Activated B cell treated with CpG ODN at 0.5 μM for 24 hours (primary cell): ENCODE measurements at regions not wholly inside any gene's neighbourhood (a gene's known extent, or its start where the extent isn't known, plus 50 kb on each side); places are given as distances from the start of the nearest gene placed in this dataset.

Experiments used
- ATAC-seq: fragments of 200-7000 bp; cut with Tn5 transposase; one replicate; pipeline ENCODE4 v1.10.0; 2021; ENCODE audit warnings: low read depth, mild to moderate bottlenecking, moderate library complexity
- CTCF ChIA-PET: fragments of 350-600 bp; sonication (Branson Sonifier 250); formaldehyde crosslinking; loops from one replicate; lab custom pipeline; 2021; ENCODE audit warnings: antibody characterized with exemption; lab: Charles Lee
- POLR2A ChIA-PET: fragments of 350-600 bp; sonication (Branson Sonifier 250); formaldehyde crosslinking; loops from one replicate; lab custom pipeline; 2021; ENCODE audit warnings: antibody characterized with exemption; lab: Charles Lee
- DNase-seq: peaks from one replicate; pipeline ENCODE4 v3.0.0; 2022
- H3K27ac Mint-ChIP-seq: one replicate; pipeline ENCODE4 v1.8.0; 2020; ENCODE audit warnings: mixed read lengths
- H3K27me3 Mint-ChIP-seq: one replicate; pipeline ENCODE4 v1.8.0; 2021; ENCODE audit warnings: mixed read lengths
- H3K36me3 Mint-ChIP-seq: one replicate; pipeline ENCODE4 v1.8.0; 2021; ENCODE audit warnings: low read depth, mixed read lengths
- H3K4me1 Mint-ChIP-seq: one replicate; pipeline ENCODE4 v1.8.0; 2021; ENCODE audit warnings: mixed read lengths
- H3K4me3 Mint-ChIP-seq: one replicate; pipeline ENCODE4 v1.8.0; 2020; ENCODE audit warnings: mild to moderate bottlenecking, mixed read lengths
- H3K9me3 Mint-ChIP-seq: one replicate; pipeline ENCODE4 v1.8.0; 2020; ENCODE audit warnings: mixed read lengths
- CTCF ChIP-seq: fragments of 200-600 bp; IDR thresholded peaks from one replicate; pipeline ENCODE4 v1.8.0; 2022; ENCODE audit warnings: antibody characterized with exemption, mild to moderate bottlenecking
- intact Hi-C: fragments of 100-400 bp; cut with micrococcal nuclease; formaldehyde crosslinking; loops from one replicate; pipeline ENCODE4 v1.15.1; 2024

- TF ChIP-seq CTCF: no peak
- CTCF ChIA-PET: no interaction called here
- intact Hi-C loops: no loop called here
- Mint-ChIP-seq H3K4me3 (no peak overlapping the region), H3K27ac (no peak overlapping the region), H3K4me1 (no peaks in the 10 kb centered on the region), H3K27me3 (no peaks in the 10 kb centered on the region), H3K9me3 (peaks cover 9% of the 10 kb centered on the region), H3K36me3 (no peaks in the 10 kb centered on the region)
- ATAC-seq: no peak
- no peak for DNase-seq
- POLR2A ChIA-PET: no interaction called here
Measured at GRCh38 chr16:7026639-7027038, 306.0 kb upstream of the RBFOX1 start.

GRCh38 chr16:7025616-7026190 lies 306.9 kb upstream of the RBFOX1 start:
- Mint-ChIP-seq H3K27ac (no peak overlapping the region), H3K4me3 (no peak overlapping the region), H3K36me3 (no peaks in the 10 kb centered on the region), H3K9me3 (peaks cover 6% of the 10 kb centered on the region), H3K4me1 (no peaks in the 10 kb centered on the region), H3K27me3 (no peaks in the 10 kb centered on the region)
- ATAC-seq: no peak
- ChIA-PET POLR2A (no interaction called here), CTCF (no interaction called here)
- intact Hi-C loops: no loop called here
- TF ChIP-seq CTCF: no peak
- DNase-seq: no peak

GRCh38 chr16:7021653-7022275 lies 310.9 kb upstream of the RBFOX1 start:
- Mint-ChIP-seq H3K27me3 (no peaks in the 10 kb centered on the region), H3K36me3 (no peaks in the 10 kb centered on the region), H3K9me3 (peaks cover 5% of the 10 kb centered on the region), H3K4me1 (no peaks in the 10 kb centered on the region), H3K4me3 (no peak overlapping the region), H3K27ac (no peak overlapping the region)
- DNase-seq (no peak), ATAC-seq (no peak)
- no peak for TF ChIP-seq CTCF
- CTCF ChIA-PET: no interaction called here
- intact Hi-C loops: no loop called here
- POLR2A ChIA-PET: no interaction called here

- no peak for TF ChIP-seq CTCF
- Mint-ChIP-seq H3K27ac (no peak overlapping the region), H3K27me3 (no peaks in the 10 kb centered on the region), H3K9me3 (peaks cover 2% of the 10 kb centered on the region), H3K4me3 (no peak overlapping the region), H3K4me1 (no peaks in the 10 kb centered on the region), H3K36me3 (no peaks in the 10 kb centered on the region)
- ATAC-seq (no peak), DNase-seq (no peak)
- intact Hi-C loops: no loop called here
- POLR2A ChIA-PET: no interaction called here
- CTCF ChIA-PET: no interaction called here
Measured at GRCh38 chr16:7017006-7017662, 315.5 kb upstream of the RBFOX1 start.

GRCh38 chr16:7014756-7015155 lies 317.9 kb upstream of the RBFOX1 start:
- DNase-seq (no peak), ATAC-seq (no peak)
- intact Hi-C loops: no loop called here
- no peak for TF ChIP-seq CTCF
- ChIA-PET CTCF (no interaction called here), POLR2A (no interaction called here)
- Mint-ChIP-seq H3K4me3 (no peak overlapping the region), H3K27me3 (no peaks in the 10 kb centered on the region), H3K36me3 (no peaks in the 10 kb centered on the region), H3K27ac (no peak overlapping the region), H3K4me1 (no peaks in the 10 kb centered on the region), H3K9me3 (peaks cover 7% of the 10 kb centered on the region)
